Endothelial cell of umbilical vein (primary cell): ENCODE measurements at regions not wholly inside any gene's neighbourhood (a gene's known extent, or its start where the extent isn't known, plus 50 kb on each side); places are given as distances from the start of the nearest gene placed in this dataset.

Experiments used
- BruUV-seq: library from RNA; stranded (reverse); fragments of 400-500 nt; replicated peaks from 2 replicates; lab custom pipeline; 2021; lab: Mats Ljungman, UMichigan
- CTCF ChIA-PET: fragments of 300-600, 350-600 bp; sonication (Branson Sonifier 250); formaldehyde crosslinking; loops from one replicate; lab custom pipeline; 2021; ENCODE audit warnings: antibody characterized with exemption, inconsistent platforms; lab: Charles Lee
- POLR2A ChIA-PET: fragments of 300-600, 350-600 bp; sonication (Branson Sonifier 250); formaldehyde crosslinking; loops from one replicate; lab custom pipeline; 2021; ENCODE audit warnings: antibody characterized with exemption, inconsistent platforms; lab: Charles Lee
- DNase-seq: peaks from one replicate; pipeline ENCODE4 v3.0.0-alpha.2; 2011; ENCODE audit warnings: low read depth, low spot score
- FAIRE-seq: peaks from 2 replicates; lab custom pipeline; 2011; peaks lifted over from hg19 to GRCh38; lab: Jason Lieb, UNC
- H2AFZ ChIP-seq: 2 replicates; pipeline ENCODE4 v1.6.0; 2012; ENCODE audit warnings: low read depth, low read length, control low read depth, inconsistent platforms
- H3K27ac ChIP-seq: 2 replicates; pipeline ENCODE4 v1.5.1; 2011; ENCODE audit warnings: low read depth, mild to moderate bottlenecking, control low read depth, low read length, moderate library complexity; ENCODE audit not compliant: insufficient read depth
- H3K27me3 ChIP-seq, 2 experiments: 2 replicates each; pipeline versions ENCODE4 v1.6.0 to v1.6.1; 2011; ENCODE audit warnings: low read length in 2 of 2, mixed read lengths in 1 of 2; ENCODE audit not compliant: control insufficient read depth in 2 of 2, insufficient read depth in 2 of 2
- H3K36me3 ChIP-seq, 2 experiments: 2 replicates in 1 of 2; 3 replicates in 1 of 2; pipeline ENCODE4 v1.5.1; 2011; ENCODE audit warnings: low read length in 2 of 2, mild to moderate bottlenecking in 1 of 2, moderate library complexity in 1 of 2; ENCODE audit not compliant: control insufficient read depth in 2 of 2, insufficient read depth in 2 of 2; ENCODE audit errors: extremely low read depth in 1 of 2
- H3K4me1 ChIP-seq: 3 replicates; pipeline ENCODE4 v1.5.1; 2011; ENCODE audit warnings: mild to moderate bottlenecking, low read length; ENCODE audit not compliant: control insufficient read depth, insufficient read depth; ENCODE audit errors: extremely low read depth
- H3K4me2 ChIP-seq: 2 replicates; pipeline ENCODE4 v1.6.1; 2011; ENCODE audit warnings: low read length, control low read depth, mixed read lengths; ENCODE audit not compliant: insufficient read depth
- H3K4me3 ChIP-seq, 3 experiments: fragments of 200-600 bp in 1 of 3; sonication (generic), shearing (Covaris generic) in 1 of 3; replicated peaks in 1 of 3; 2 replicates each; pipeline ENCODE4 v1.5.1; 2011 to 2016; ENCODE audit warnings: control low read depth in 3 of 3, low read length in 3 of 3, mild to moderate bottlenecking in 2 of 3, inconsistent platforms in 1 of 3, low read depth in 1 of 3, moderate library complexity in 1 of 3; ENCODE audit not compliant: insufficient read depth in 1 of 3
- H3K79me2 ChIP-seq: 2 replicates; pipeline ENCODE4 v1.6.0; 2012; ENCODE audit warnings: low read length, inconsistent platforms; ENCODE audit not compliant: control insufficient read depth, insufficient read depth
- H3K9ac ChIP-seq: replicated peaks from 2 replicates; pipeline ENCODE3; 2011; ENCODE audit warnings: low read length, control low read depth; ENCODE audit not compliant: insufficient read depth; ENCODE audit errors: extremely low read depth
- H3K9me1 ChIP-seq: replicated peaks from 3 replicates; pipeline ENCODE4 v1.6.0; 2011; ENCODE audit warnings: mild to moderate bottlenecking, low read length; ENCODE audit not compliant: control insufficient read depth, insufficient read depth; ENCODE audit errors: extremely low read depth
- H3K9me3 ChIP-seq: replicated peaks from 2 replicates; pipeline ENCODE4 v1.5.1; 2012; ENCODE audit warnings: low read length, inconsistent platforms; ENCODE audit not compliant: control insufficient read depth, insufficient read depth
- H4K20me1 ChIP-seq: replicated peaks from 2 replicates; pipeline ENCODE3; 2011; ENCODE audit warnings: mild to moderate bottlenecking, low read length; ENCODE audit not compliant: control insufficient read depth, insufficient read depth; ENCODE audit errors: extremely low read depth
- CTCF ChIP-seq, 2 donors: IDR thresholded peaks; 1 replicate in 1 of 2; 2 replicates in 1 of 2; pipeline ENCODE4 v1.5.1; 2011; ENCODE audit warnings: low read length in 2 of 2, mild to moderate bottlenecking in 2 of 2, moderate library complexity in 2 of 2, control low read depth in 1 of 2, inconsistent platforms in 1 of 2, low read depth in 1 of 2; ENCODE audit not compliant: insufficient read depth in 1 of 2; ENCODE audit errors: extremely low read depth in 1 of 2
- GATA2 ChIP-seq: IDR thresholded peaks from 2 replicates; pipeline ENCODE4 v1.7.0; 2011; ENCODE audit warnings: low read depth, mild to moderate bottlenecking, moderate library complexity, mixed read lengths, low read length; ENCODE audit not compliant: insufficient read length, insufficient read depth
- JUN ChIP-seq: IDR thresholded peaks from 2 replicates; pipeline ENCODE4 v1.6.1; 2011; ENCODE audit warnings: borderline replicate concordance, low read depth; ENCODE audit not compliant: insufficient read length, insufficient read depth
- MYC ChIP-seq: IDR thresholded peaks from one replicate; pipeline ENCODE4 v1.6.1; 2011; ENCODE audit warnings: mild to moderate bottlenecking, low read depth, low read length
- POLR2AphosphoS5 ChIP-seq: IDR thresholded peaks from 2 replicates; pipeline ENCODE4 v1.6.1; 2012; ENCODE audit warnings: low read depth, mild to moderate bottlenecking, control low read depth, low read length, moderate library complexity; ENCODE audit not compliant: insufficient read depth
- dilution Hi-C: fragments of 300-500 bp; cut with MboI; formaldehyde crosslinking; loops from one replicate; pipeline ENCODE4 v1.15.0; 2019; ENCODE audit warnings: low sequenced_read_pairs; ENCODE audit not compliant: extremely low pct_ligation_motif_present
- intact Hi-C: fragments of 100-400 bp; cut with micrococcal nuclease; formaldehyde crosslinking; loops from one replicate; pipeline ENCODE4 v1.10.0; 2022

GRCh38 chr11:130624971-130625544 lies 176.6 kb downstream of the ADAMTS15 start:
- H3K9ac ChIP-seq = no peak overlapping the region
- no peak overlapping the region for H3K4me2 ChIP-seq
- no peaks in the 10 kb centered on the region for H3K4me1 ChIP-seq
- H3K27ac ChIP-seq = no peak overlapping the region
- ChIA-PET POLR2A (no interaction called here), CTCF (no interaction called here)
- no peaks in the 10 kb centered on the region for H3K9me1 ChIP-seq
- no peak overlapping the region for H2AFZ ChIP-seq
- intact Hi-C loops (no loop called here), dilution Hi-C loops (no loop called here)
- no peaks in the 10 kb centered on the region for H3K36me3 ChIP-seq
- TF ChIP-seq POLR2AphosphoS5 = no peak
- TF ChIP-seq CTCF (IDR thresholded peaks at IDR 0.05; ENCODE audit: extremely low read depth in 1 of 2, insufficient read depth in 1 of 2, low read depth in 1 of 2, low read length in 2 of 2) = no peak
- TF ChIP-seq MYC = no peak
- no peak for TF ChIP-seq JUN
- TF ChIP-seq GATA2 = no peak
- H3K9me3 ChIP-seq = no peaks in the 10 kb centered on the region
- H3K79me2 ChIP-seq = no peaks in the 10 kb centered on the region
- FAIRE-seq (no peak), DNase-seq (no peak)
- H3K4me3 ChIP-seq = no peak overlapping the region
- H3K27me3 ChIP-seq = no peaks in the 10 kb centered on the region
- BruUV-seq = no TSS peak
- no peaks in the 10 kb centered on the region for H4K20me1 ChIP-seq
